LNCaP clone FGC (cell line): ENCODE measurements at regions not wholly inside any gene's neighbourhood (a gene's known extent, or its start where the extent isn't known, plus 50 kb on each side); places are given as distances from the start of the nearest gene placed in this dataset.

Source experiments
- DNase-seq: peaks from one replicate; pipeline ENCODE4 v3.0.0-alpha.2; 2011; ENCODE audit warnings: low read depth
- H3K4me3 ChIP-seq: 2 replicates; pipeline ENCODE4 v1.5.1; 2011; ENCODE audit warnings: mild to moderate bottlenecking, low read depth, low read length, control low read depth
- CTCF ChIP-seq: IDR thresholded peaks from 2 replicates; pipeline ENCODE4 v1.5.1; 2012; ENCODE audit warnings: mild to moderate bottlenecking; ENCODE audit not compliant: control insufficient read depth, insufficient read depth; ENCODE audit errors: extremely low read depth

- no peak for DNase-seq
- TF ChIP-seq CTCF = no peak
- no peak overlapping the region for H3K4me3 ChIP-seq
Measured at GRCh38 chr7:98500764-98501163, 99.9 kb upstream of the BAIAP2L1 start.

GRCh38 chr7:98496618-98497017 is 95.7 kb upstream of the BAIAP2L1 start:
- H3K4me3 ChIP-seq = no peak overlapping the region
- DNase-seq = no peak
- TF ChIP-seq CTCF = no peak

- DNase-seq = no peak
- no peak overlapping the region for H3K4me3 ChIP-seq
- no peak for TF ChIP-seq CTCF
Measured at GRCh38 chr7:98495200-98495955, 94.5 kb upstream of the BAIAP2L1 start.

- no peak for TF ChIP-seq CTCF
- H3K4me3 ChIP-seq = no peak overlapping the region
- DNase-seq = no peak
Measured at GRCh38 chr7:98493030-98493778, 92.3 kb upstream of the BAIAP2L1 start.

- TF ChIP-seq CTCF = no peak
- peak; percentile 10 for DNase-seq
- H3K4me3 ChIP-seq = no peak overlapping the region
Measured at GRCh38 chr7:98488167-98488566, 87.3 kb upstream of the BAIAP2L1 start.

- no peak for DNase-seq
- H3K4me3 ChIP-seq = no peak overlapping the region
- TF ChIP-seq CTCF = no peak
Measured at GRCh38 chr7:98483964-98484545, 83.2 kb upstream of the BAIAP2L1 start.
